CD4-positive, alpha-beta T cell treated with Interleukin-4 for 1 hour (primary cell): ENCODE measurements at regions not wholly inside any gene's neighbourhood (a gene's known extent, or its start where the extent isn't known, plus 50 kb on each side); places are given as distances from the start of the nearest gene placed in this dataset.

Experiments
- DNase-seq, 2 donors: peaks; one replicate each; pipeline ENCODE4 v3.0.0-alpha.2; 2020 to 2022

GRCh38 chrX:134747006-134747405 lies 50.0 kb downstream of the PABIR2 start:
- no peak for DNase-seq

- DNase-seq = no peak
These were observed 50.6 kb downstream of the PABIR2 start for GRCh38 chrX:134746410-134746785.

GRCh38 chrX:134745636-134746409 lies 51.2 kb downstream of the PABIR2 start:
- no peak for DNase-seq

DNA sequence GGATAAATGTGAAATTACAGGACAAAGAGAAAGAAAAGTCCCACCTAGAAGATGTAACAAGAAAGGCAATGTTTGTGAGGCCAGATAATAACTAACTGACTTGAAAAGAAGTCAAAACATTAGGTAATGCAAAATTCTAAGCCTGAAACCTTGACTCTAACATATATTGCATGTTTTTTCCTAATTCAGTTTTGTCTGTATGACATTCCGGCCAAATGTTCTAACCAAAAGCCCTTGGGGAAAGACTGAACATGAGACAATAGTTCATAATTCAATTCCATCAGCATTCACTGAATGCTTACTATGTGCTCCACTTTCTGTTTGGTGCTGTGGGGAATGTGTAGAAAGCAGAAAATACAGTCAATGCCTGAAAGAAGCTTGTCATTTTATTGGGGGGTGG lies 53.9 kb downstream of the PABIR2 start:
- DNase-seq = no peak

- DNase-seq = no peak
These were observed 54.4 kb downstream of the PABIR2 start for GRCh38 chrX:134742573-134742972.

- DNase-seq = no peak
These were observed 55.3 kb downstream of the PABIR2 start for GRCh38 chrX:134741746-134742145.

GRCh38 chrX:134738986-134739740 lies 57.8 kb downstream of the PABIR2 start:
- DNase-seq = no peak

GRCh38 chrX:134738445-134738844 lies 58.6 kb downstream of the PABIR2 start:
- no peak for DNase-seq

- DNase-seq = no peak
These were observed 59.2 kb downstream of the PABIR2 start for GRCh38 chrX:134737721-134738369.

GRCh38 chrX:134737061-134737460 lies 59.9 kb downstream of the PABIR2 start:
- DNase-seq = no peak

DNA sequence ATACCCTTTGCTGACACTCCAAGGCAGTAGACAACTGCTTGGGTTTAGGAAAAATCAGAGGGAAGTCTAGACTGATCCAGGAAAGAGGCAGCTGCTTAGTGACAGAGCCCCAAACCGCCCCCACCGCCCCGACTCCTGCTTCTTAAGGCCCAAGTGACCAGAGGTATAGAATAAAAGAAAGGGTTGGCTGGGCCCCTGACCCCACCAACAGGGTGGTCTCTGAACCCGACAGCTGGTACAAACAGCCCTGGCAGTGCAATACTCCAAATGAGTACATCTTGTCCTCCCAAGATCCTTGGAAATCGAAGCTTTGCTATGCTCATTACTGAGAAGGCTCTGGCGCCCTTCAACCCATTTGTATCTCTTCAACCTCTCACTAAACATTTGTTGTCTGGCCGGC lies 60.6 kb downstream of the PABIR2 start:
- no peak for DNase-seq

GRCh38 chrX:134735015-134735414 lies 62.0 kb downstream of the PABIR2 start:
- DNase-seq = no peak

GRCh38 chrX:134734466-134734952 lies 62.5 kb downstream of the PABIR2 start:
- DNase-seq = no peak

- no peak for DNase-seq
These were observed 63.4 kb downstream of the PABIR2 start for GRCh38 chrX:134733591-134733990.

DNA sequence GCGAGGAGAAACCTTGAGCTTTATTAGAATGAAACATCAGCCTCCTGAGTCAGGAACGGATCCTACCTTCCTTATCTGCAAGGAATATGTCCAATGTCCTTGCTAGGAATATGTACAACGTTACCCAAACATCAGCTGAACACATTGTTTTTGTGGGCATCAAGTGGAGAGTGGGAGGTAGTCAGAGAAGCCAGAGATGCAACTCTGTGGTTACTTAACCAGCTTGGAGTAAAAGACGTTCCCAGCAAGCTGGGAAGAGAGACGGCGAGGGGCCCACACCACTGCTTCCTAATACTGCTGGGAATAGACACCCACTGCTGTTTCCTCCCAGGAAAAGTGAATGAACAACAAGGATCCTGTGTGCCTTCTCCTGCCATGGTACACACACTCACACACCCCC lies 64.3 kb downstream of the PABIR2 start:
- DNase-seq = no peak

DNA sequence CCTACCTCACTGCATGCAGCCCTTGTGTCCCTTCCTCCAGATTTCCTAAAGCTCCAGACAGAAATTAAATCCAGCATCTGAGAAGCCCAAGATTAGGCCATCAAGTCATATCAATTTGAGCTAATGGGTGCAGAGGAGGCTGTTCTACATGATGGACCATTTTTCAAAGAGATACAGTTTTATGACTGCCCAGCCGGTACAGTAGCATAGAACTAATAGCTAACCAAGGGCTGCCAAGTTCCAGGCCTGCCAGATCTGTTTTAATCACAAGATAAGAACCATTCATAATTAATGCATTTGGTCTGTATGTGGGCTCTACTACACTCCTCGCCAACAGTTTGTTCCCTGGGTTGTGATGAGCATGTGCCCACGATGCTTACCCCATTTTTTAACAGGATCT lies 64.9 kb downstream of the PABIR2 start:
- no peak for DNase-seq

DNA sequence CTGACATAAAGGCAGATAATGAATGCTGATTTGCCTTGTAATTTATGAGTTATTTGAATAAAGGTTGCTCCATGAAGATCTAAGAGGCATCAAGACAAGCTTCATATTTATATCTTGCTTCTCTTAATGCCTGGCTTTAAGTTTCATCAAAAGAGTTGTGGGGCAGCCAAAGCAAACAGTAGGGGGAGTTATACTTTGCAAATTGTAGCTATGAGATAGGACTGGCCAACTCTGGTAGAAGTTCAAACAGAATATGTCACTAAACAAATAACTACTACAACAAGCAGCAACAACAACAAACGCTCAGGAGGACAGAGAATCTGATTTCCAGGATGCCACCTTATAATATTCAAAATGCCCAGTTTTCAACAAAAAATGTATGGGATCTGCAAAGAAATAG lies 69.1 kb upstream of the PLAC1 start:
- no peak for DNase-seq

- DNase-seq = no peak
These were observed 66.9 kb upstream of the PLAC1 start for GRCh38 chrX:134725103-134725690.

DNA sequence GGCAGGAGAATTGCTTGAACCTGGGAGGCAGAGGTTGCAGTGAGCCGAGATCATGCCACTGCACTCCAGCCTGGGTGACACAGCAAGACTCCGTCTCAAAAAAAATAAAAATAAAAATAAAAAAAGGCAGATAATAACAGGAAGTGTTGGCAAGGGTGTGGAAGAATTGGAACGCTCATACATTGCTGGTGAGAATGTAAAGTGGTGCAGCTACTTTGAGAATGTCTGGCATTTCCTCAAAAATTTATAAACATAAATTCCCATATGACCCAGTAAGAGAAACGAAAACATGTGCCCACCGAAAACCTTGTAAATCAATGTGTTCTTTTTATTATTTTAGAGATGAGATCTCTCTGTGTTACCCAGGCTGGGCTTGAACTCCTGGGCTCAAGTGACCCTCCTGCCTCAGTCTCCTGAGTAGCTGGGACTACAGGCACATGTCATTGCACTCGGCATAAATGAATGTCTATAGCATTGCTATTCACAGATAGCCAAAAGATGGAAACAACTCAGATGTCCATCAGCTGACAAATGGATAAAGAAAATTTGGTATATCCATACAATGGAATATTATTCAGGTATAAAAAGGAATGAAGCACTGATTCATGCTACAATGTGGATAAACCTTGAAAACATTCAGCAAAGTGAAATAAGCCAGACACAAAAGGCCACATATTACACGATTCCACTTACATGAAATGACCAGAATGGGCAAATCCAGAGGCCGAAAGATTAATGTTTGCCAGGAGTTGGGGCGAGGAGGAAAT lies 63.7 kb upstream of the PLAC1 start:
- no peak for DNase-seq

GRCh38 chrX:134718966-134719317 lies 60.7 kb upstream of the PLAC1 start:
- DNase-seq = peak in 1 of 2 donors; percentile 8

- DNase-seq = no peak
These were observed 60.1 kb upstream of the PLAC1 start for GRCh38 chrX:134718105-134718965.

DNA sequence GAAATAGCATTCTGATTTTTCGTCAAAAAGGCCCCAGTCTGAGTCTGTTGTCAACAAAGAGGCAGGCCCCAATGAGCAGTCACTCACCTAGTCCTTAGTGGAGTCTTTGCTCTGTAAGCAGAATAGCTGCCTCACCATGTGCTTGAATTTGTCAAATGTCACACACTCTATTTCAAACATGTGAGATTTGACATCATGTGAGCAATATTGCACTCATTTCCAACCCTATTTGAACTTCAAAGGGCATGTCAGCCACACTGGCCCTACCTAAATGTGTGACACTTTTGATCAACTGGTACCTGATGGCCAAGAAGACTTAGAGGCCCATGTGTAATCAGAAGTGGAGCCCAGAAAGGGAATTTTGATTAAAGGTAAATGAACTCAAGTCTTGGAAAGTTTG lies 59.4 kb upstream of the PLAC1 start:
- no peak for DNase-seq
